ENCODE measurements at regions not wholly inside any gene's neighbourhood (a gene's known extent, or its start where the extent isn't known, plus 50 kb on each side); places are given as distances from the start of the nearest gene placed in this dataset.

- Histone ChIP-seq H3K9me2 (ENCODE audit: insufficient read depth, low read length) (no peaks in the 10 kb centered on the region), H2AFZ (ENCODE audit: low read depth, low read length) (no peak overlapping the region), H3K27ac (ENCODE audit: low read length) (no peak overlapping the region), H3K4me3 (ENCODE audit: low read length) (no peak overlapping the region), H4K20me1 (ENCODE audit: insufficient read depth) (no peaks in the 10 kb centered on the region), H3K9me3 (ENCODE audit: low read length) (no peaks in the 10 kb centered on the region), H3K9ac (ENCODE audit: low read length) (no peak overlapping the region), H3F3A (ENCODE audit: insufficient read depth, low read length, poor library complexity, severe bottlenecking) (no peaks in the 10 kb centered on the region), H3K36me3 (ENCODE audit: insufficient read depth, low read length) (no peaks in the 10 kb centered on the region), H3K4me2 (ENCODE audit: low read length) (no peak overlapping the region), H3K27me3 (ENCODE audit: insufficient read depth, low read depth, low read length) (no peaks in the 10 kb centered on the region), H3K79me2 (replicated peaks; ENCODE audit: insufficient read depth, low read length) (no peaks in the 10 kb centered on the region)
- TF ChIP-seq, protein P1, sequence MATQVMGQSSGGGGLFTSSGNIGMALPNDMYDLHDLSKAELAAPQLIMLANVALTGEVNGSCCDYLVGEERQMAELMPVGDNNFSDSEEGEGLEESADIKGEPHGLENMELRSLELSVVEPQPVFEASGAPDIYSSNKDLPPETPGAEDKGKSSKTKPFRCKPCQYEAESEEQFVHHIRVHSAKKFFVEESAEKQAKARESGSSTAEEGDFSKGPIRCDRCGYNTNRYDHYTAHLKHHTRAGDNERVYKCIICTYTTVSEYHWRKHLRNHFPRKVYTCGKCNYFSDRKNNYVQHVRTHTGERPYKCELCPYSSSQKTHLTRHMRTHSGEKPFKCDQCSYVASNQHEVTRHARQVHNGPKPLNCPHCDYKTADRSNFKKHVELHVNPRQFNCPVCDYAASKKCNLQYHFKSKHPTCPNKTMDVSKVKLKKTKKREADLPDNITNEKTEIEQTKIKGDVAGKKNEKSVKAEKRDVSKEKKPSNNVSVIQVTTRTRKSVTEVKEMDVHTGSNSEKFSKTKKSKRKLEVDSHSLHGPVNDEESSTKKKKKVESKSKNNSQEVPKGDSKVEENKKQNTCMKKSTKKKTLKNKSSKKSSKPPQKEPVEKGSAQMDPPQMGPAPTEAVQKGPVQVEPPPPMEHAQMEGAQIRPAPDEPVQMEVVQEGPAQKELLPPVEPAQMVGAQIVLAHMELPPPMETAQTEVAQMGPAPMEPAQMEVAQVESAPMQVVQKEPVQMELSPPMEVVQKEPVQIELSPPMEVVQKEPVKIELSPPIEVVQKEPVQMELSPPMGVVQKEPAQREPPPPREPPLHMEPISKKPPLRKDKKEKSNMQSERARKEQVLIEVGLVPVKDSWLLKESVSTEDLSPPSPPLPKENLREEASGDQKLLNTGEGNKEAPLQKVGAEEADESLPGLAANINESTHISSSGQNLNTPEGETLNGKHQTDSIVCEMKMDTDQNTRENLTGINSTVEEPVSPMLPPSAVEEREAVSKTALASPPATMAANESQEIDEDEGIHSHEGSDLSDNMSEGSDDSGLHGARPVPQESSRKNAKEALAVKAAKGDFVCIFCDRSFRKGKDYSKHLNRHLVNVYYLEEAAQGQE (IDR thresholded peaks at IDR 0.05; ENCODE audit: borderline replicate concordance): no peak
- TF ChIP-seq CTCF (IDR thresholded peaks at IDR 0.05; ENCODE audit: poor library complexity, severe bottlenecking) (no peak), TAF1 (IDR thresholded peaks at IDR 0.05; ENCODE audit: low read depth) (no peak), POLR2AphosphoS5 (IDR thresholded peaks at IDR 0.05) (no peak), EP300 (conservative IDR thresholded peaks at IDR 0.05; ENCODE audit: poor library complexity, severe bottlenecking) (no peak), SMC3 (conservative IDR thresholded peaks at IDR 0.05; ENCODE audit: poor library complexity) (no peak), EZH2 (IDR thresholded peaks at IDR 0.05; ENCODE audit: borderline replicate concordance, insufficient read depth, low read length, poor library complexity, severe bottlenecking) (no peak), MXI1 (conservative IDR thresholded peaks at IDR 0.05; ENCODE audit: poor library complexity, severe bottlenecking) (no peak), RAD21 (conservative IDR thresholded peaks at IDR 0.05) (no peak)
These were observed 832.3 kb upstream of the ID2 start for GRCh38 chr2:7849531-7849930.

GRCh38 chr2:7852546-7852945, 829.3 kb upstream of the ID2 start:
- no peaks in the 10 kb centered on the region for H3K27me3 ChIP-seq (ENCODE audit: insufficient read depth, low read depth, low read length)
- H4K20me1 ChIP-seq (ENCODE audit: insufficient read depth): no peaks in the 10 kb centered on the region
- H3K27ac ChIP-seq (ENCODE audit: low read length): no peak overlapping the region
- no peak overlapping the region for H3K4me3 ChIP-seq (ENCODE audit: low read length)
- no peak overlapping the region for H3K4me2 ChIP-seq (ENCODE audit: low read length)
- TF ChIP-seq POLR2AphosphoS5 (IDR thresholded peaks at IDR 0.05): no peak
- no peak for TF ChIP-seq EP300 (conservative IDR thresholded peaks at IDR 0.05; ENCODE audit: poor library complexity, severe bottlenecking)
- no peak for TF ChIP-seq EZH2 (IDR thresholded peaks at IDR 0.05; ENCODE audit: borderline replicate concordance, insufficient read depth, low read length, poor library complexity, severe bottlenecking)
- no peak for TF ChIP-seq TAF1 (IDR thresholded peaks at IDR 0.05; ENCODE audit: low read depth)
- TF ChIP-seq MXI1 (conservative IDR thresholded peaks at IDR 0.05; ENCODE audit: poor library complexity, severe bottlenecking): no peak
- TF ChIP-seq SMC3 (conservative IDR thresholded peaks at IDR 0.05; ENCODE audit: poor library complexity): no peak
- no peak for TF ChIP-seq RAD21 (conservative IDR thresholded peaks at IDR 0.05)
- TF ChIP-seq CTCF (IDR thresholded peaks at IDR 0.05; ENCODE audit: poor library complexity, severe bottlenecking): no peak
- TF ChIP-seq, protein P1 (IDR thresholded peaks at IDR 0.05; ENCODE audit: borderline replicate concordance): no peak
- H2AFZ ChIP-seq (ENCODE audit: low read depth, low read length): no peak overlapping the region
- H3K79me2 ChIP-seq (replicated peaks; ENCODE audit: insufficient read depth, low read length): no peaks in the 10 kb centered on the region
- no peaks in the 10 kb centered on the region for H3F3A ChIP-seq (ENCODE audit: insufficient read depth, low read length, poor library complexity, severe bottlenecking)
- H3K9me2 ChIP-seq (ENCODE audit: insufficient read depth, low read length): no peaks in the 10 kb centered on the region
- no peaks in the 10 kb centered on the region for H3K36me3 ChIP-seq (ENCODE audit: insufficient read depth, low read length)
- H3K9me3 ChIP-seq (ENCODE audit: low read length): no peaks in the 10 kb centered on the region
- H3K9ac ChIP-seq (ENCODE audit: low read length): no peak overlapping the region

All from neural cell (in vitro differentiated cells).